AG20443 (cell line): ENCODE measurements at regions not wholly inside any gene's neighbourhood (a gene's known extent, or its start where the extent isn't known, plus 50 kb on each side); places are given as distances from the start of the nearest gene placed in this dataset.

ENCODE experiments used
- DNase-seq: peaks from one replicate; pipeline ENCODE4 v3.0.0; 2012; ENCODE audit warnings: low spot score, mixed read lengths

DNA sequence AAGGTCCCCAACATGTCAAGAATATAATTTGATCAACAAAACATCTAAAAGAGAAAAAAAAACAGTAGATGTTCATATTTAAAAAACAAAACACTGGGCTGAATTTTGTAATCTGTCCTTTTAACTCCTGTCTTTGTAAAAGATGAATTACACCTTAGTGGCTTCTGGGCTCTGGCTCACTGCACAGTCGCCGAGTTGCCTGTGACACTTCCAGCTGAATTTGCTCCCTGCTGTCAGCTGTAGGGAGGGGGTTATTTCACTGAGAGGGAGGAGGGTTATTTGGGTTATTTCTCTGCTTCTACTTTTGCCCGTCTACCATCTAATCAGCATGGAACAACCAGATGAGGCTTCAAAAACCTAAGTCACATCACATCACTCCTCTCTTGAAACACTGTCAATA is 193.0 kb upstream of the ZC3H12A start:
- DNase-seq, result no peak

DNA sequence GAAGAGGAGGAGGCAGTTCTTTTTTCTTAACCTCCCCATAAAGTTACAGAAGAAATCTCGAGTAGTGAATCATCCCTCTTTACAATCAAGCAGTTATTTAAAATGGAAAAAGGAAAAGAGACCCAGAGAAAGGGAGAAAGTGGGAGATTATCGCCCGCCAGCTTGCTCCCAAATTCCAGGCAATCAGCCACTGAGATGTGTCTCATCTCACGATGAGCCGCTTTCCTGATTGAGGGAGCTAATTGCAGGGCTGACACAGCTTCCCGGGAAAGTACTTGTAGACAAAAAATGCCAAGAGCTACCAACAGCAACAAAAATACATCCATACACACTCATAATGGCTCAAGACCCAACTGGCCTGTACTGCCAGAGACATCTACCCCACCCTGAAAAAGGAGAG is 191.6 kb upstream of the ZC3H12A start:
- no peak for DNase-seq

DNA sequence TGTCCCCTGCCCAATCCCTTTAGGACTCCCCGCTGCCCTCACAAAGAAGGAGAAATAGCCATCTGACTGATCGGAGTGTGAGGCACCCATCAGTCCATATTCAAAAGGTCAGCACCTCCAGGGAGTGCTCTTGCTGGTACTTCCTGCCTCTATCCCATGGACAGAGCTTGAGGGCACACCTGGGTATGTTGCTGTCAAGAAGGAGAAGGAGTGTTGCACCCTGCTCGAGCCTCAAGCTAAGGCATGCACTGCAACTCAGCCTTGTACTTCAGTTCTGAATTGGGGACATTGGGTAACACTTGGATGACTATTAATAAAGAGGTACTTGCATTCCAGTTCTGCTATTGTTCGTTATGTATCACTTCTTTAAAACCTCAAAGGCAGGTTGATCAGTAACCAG is 190.3 kb upstream of the ZC3H12A start:
- DNase-seq, result no peak

DNA sequence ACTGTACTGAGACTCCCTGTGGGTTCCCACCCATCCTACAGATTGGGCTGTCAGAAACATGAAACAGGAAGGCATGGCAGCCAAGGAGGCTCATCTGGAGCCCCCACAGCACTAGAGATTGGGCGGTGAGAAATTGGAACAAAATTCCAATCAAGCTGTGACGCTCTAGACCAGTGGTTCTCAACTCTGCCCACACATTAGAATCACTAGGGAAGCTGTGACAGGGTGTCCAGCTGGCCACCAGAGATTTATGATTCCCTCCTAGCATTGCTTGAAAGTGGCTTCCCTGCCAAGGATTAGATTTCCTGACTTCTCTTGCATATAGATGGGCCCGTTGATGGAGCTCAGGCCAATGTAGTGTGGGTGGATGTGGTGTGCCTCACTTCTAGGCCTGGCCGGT is 187.5 kb upstream of the ZC3H12A start:
- no peak for DNase-seq

DNA sequence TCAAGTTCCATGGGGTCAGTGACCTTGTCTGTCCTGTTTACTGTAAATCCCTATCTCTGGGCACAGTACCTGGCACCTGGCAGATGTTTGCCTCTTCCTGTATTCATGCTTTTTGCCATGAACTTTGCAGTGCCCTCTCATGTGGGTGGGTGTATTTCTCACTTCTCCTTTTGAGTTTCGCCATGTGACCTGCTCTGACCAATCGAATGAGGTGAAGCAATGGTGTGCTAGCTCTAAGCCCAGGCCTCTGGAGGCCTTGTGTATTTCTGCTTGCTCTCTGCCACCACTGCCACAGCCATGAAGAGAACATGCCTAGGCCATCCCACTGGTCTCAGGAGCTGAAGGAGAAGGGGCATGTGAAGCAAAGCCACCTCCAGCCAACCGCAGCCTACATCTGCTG is 185.5 kb upstream of the ZC3H12A start:
- no peak for DNase-seq

DNA sequence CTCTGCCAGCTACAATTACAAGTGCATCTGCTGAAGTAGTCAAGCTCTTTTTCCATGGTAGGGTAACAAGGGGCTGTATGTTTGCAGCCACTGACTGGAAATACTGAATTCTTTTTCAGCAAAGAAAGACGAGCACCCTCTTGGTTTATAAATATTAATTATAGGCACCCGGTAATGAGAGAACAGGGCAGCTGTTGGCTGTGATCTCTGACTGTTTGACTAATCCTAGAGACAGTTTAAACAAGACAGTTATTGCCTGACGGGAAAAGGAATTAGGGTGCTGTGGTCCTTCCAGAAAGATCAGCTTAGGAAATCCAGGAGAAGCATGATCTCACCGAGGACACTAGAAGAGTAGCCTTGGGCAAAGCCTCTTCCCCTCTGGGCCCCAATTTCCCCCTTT is 183.7 kb upstream of the ZC3H12A start:
- no peak for DNase-seq

DNA sequence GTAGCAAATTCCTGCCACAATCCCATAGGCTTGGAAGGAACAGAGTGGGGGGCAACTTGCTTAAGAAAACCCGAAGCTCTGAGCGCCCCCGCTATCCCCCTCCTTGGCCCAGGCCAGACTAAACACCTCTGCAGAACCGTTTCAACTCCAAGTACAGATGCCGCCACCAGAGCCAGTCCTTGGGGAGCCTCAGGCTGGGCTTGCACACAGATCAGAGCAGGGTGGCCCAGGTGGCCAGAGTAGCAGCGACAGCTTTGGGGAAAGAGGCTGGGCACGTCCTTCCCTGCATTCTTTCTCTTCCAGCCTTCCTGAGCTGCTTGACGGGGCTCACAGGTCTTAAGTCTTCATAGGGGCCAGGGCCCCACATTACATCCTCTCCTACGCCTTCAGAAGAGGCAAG is 181.6 kb upstream of the ZC3H12A start:
- DNase-seq, result no peak

DNA sequence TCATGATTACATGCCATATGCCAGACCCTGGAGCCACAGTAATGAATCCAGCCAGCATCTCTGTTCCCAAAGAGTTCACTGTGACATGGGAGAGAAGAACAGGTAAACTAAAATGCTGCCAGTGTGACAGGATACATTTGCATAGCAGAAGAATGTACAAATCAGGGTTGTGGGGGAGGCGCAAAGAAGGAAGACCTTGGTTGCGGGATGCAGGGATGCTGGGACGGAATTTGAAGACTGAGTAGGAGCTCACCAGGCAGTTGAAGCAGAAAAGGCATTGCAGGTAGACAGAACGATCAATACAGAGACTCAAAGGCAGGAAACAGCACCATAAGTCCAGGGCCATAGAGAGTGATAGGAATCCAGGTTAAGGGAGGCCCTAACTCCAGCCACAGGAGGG is 180.3 kb upstream of the ZC3H12A start:
- no peak for DNase-seq

DNA sequence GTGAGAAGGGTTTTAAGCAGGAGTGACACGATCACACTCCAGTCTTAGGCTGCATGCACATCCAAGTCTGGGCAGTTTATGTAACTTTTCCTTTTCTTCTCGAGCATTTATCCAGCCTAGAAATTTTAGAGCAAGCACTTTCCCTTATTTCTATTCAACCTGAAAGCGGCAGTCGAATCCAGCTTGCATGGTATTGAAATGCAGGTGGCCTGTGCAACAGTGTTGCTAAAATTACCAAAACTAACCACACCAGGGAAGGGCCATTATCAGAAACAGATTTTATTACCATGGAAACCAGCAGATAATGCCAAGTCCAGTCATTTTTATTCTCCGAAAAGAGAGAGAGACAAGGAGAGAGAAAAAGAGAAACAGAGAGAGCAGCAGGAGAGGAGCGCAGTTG is 179.9 kb upstream of the ZC3H12A start:
- no peak for DNase-seq

DNA sequence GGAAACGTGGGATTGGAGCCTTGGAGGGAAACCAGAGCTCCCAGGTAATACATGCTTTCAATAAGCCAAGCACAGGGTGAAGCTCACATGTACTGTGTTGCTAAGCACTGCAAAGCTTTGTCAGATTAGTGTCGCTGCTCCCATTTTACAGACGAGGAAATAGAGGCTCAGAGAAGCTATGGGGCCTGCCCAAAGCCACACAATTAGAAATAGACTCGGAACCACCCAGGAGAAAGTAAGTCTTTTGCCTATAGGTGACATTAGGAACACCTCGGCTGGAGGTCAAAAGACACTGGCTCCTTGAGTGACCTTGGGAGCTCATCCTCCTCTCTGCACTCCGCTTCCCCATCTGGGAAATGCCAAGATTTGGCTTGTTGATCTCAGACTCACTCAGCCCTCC is 175.6 kb upstream of the ZC3H12A start:
- no peak for DNase-seq

DNA sequence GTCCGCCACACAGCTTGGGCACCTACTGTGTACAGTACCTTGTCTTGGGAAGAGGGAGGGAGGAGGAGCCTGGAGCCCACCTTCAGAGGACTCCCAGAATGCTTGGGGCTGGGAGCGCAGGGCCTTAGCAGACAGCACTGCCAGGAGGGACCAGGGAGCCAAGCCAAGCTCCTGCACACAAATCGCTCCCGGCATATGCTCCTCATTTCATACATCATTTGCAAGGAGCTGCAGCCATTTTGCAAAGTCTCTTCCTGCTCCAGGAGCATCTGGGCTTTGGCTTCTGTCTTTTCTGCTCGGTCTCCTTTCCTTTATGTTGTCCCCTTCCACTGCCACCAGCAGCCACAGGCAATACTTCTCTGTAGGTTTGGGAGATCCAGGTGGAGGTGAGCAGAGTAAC is 175.2 kb upstream of the ZC3H12A start:
- no peak for DNase-seq

DNA sequence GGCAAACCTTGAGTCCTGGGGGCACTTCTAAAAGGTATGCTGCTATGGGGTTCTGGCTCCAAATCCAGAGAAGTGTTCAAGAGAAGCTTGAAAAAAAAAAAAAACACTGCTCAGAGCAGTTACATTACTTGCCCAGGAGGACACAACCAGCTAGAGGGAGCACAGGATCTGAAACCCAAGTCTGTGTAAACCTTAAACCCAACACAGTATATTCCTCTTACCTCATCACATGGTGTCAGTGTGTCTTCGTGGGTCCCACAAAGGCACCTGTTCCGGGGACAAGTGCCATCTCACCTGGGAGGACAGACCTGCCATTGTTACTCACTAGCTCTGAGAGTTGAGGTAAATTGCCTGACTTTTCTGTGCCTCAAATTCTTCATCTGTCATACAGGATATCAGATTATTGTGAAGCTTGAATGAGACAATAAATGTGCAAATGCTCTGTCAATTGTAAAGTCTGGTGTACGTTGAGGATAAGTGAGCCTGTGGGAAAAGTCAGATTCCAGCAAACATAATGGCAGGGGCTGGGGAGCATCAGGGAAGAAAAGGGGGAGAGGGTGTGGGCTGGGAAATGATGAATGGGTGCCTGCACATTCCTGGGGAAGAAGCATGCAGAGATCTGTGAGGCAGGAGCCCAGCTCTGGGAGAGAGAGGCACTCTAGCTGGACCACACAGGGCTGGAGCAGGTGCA is 170.4 kb upstream of the ZC3H12A start:
- DNase-seq, result no peak

DNA sequence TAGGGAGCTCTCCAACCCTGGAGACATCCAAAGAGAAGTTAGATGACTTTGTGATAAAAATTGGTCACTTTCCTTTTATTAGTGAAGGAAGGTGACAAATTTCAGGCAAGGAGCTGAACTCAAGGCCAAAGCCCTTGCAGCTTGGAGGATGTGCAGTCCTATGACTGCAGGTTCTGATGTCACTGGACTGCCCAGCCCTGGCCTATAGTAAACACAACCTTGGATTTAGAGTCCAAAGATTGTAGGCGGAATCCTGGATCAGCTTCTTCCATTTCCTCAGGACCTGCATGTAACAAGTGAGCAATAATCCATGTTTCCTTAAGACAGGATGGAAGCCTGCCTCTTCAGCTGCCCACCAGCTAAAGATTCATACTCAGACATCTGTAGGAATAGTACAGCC is 169.3 kb upstream of the ZC3H12A start:
- no peak for DNase-seq

DNA sequence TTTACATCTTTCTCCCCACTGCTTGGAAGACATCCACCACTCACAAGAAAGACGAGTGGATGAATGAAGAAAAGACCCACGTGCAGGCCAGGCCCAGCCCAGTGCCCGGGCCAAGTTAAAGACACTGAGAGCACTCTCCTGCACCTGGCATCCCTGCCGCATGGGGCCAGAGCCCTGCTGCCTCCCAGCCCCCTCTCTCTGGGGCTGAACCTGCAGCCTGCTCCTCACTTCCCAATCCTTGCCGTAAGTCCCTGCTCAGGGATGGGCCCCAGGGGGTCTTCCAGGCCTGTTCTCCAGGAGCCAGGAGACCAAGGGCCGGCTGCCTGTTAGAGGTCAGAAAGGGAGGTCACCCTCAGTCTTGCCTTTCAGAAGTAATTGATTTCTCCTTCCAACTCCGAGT is 168.5 kb upstream of the ZC3H12A start:
- no peak for DNase-seq

DNA sequence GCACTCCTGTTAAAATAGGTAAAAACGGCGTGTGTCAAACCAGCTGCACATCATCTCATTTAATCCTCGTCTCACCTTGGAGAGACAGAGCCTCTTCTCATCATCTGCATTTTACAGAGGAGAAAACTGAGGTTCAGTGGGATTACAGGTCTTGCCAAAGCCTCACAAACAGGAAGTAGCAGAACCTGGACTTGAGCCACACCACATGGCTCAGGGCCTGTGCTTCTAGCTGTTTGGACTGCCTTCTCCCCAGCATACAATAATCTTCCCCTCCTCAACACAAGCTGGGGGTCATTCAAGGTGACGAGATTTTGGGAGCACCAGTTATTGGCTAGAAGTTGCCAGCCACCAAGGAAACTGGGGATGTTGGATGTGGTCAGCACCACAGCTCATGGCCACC is 167.9 kb upstream of the ZC3H12A start:
- DNase-seq, result no peak

DNA sequence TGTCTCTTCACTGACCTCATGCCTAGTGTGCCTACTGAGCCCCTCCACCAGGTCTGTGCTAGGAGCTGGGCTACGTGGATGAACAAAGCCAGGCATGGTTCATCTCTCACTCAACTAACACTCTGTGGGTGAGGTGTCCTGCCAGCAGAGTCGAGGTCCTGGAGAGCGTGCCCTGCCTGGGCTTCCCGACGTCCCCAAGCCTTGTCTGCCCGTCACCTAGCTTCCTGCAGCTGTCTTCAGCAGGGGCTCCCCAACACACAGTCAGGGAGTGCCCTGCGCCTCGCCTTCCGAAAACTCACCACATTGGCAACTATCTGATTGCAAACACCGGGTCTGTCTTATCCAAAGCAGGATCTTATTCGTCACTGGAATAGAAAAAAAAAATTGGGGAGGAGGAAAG is 167.5 kb upstream of the ZC3H12A start:
- DNase-seq, result no peak

DNA sequence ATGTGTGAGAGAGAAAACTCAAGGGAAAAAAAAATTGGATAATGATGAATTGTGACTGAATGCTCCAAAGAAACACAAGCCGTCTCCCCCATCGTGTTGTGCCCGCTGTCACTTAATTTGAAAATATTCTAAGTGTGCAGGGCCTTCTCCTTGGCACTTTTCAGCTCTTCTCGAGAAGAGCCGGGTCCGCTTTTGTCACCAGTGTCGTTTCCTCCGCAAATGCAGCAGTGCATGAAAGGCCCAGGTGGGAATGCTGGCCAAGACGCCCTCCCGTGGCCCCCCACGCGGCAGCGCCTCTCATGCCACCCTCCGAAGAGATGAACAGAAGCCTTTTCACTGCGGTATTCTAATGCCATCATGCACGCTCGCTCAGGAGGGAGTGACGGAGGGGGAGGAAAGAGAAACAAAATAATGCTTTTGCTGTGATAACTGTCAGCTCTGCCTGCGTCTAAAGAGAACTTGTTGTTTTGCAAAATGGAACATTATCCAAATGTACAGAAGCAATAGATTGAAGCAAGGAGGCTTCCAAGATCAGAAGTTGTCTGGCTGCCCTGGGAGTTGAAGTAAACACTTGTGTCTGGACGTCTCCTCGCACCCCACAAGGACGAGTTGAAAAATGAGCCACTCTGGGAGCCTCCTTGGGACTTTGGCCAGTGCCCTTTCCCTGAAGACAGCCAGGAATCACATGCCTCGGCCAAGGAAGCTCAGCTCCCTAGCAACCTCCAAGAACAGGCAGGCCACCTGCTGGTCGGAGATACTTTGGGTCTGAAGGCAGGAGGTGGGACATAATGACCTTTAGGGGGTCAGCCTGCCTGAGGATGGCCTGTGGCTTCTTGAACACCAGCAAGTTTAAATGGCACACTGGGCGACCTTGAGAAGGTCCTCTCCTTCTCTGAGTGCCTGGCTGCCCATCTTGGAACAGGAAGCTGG is 166.1 kb upstream of the ZC3H12A start:
- DNase-seq, result no peak

DNA sequence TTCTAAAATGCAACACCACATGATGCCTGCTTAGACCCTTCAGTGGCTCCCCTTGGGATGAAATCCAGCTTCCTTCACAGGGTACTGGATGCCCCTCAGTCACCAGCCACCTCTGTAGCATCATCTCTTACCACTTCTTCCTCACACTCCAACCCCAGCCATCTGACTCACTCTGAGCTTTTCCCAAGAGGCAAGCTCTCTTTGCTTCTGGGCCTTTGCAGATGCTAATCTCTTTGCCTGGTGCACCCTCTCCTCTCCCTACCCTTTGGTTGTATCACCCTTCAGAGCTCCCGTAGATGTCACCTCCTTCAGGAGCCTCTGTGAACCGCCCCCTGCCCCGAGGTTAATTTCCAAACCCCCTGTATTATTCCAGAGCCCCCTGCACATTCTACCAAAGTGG is 164.8 kb upstream of the ZC3H12A start:
- no peak for DNase-seq

DNA sequence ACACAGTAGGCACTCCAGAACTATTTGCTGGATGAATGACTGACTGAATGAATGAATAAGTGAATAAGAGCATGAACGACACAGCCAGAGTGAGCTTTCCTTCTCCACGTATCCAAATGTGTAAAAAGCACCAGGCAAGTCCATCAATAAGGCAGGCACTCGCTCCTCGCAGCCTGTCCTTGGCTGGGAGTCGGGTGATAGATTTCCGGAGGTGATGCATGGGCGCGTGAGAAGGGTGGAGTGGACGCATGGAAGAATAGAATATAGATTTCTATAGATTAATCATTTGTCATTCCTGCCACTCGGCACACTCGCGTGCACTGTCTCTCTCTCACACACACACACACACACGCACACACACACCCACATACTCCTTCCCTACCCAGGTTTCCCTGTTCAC is 164.3 kb upstream of the ZC3H12A start:
- DNase-seq, result no peak

DNA sequence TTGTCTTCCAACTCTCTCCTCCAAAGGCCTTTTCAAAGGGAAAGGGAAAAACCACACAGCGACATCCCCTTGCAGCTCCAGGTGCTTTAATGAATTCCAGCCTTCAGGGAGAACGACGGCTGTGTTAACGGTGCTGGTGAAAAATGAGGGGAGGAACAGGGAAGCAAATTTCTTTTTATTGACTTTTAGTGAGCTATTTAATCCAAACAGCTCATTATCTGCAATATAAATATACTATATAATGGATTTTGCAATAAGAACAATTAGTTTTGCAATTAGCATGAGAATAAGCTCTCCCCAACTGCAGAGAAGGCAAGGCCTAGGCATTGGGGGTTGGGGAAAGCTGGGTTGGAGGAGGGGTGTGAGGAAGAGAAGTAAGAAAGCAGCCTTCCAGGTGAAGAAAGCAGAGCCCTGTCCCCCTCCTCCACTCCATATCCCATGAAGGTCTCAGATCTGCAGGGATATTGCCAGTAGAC is 159.0 kb upstream of the ZC3H12A start:
- no peak for DNase-seq

DNA sequence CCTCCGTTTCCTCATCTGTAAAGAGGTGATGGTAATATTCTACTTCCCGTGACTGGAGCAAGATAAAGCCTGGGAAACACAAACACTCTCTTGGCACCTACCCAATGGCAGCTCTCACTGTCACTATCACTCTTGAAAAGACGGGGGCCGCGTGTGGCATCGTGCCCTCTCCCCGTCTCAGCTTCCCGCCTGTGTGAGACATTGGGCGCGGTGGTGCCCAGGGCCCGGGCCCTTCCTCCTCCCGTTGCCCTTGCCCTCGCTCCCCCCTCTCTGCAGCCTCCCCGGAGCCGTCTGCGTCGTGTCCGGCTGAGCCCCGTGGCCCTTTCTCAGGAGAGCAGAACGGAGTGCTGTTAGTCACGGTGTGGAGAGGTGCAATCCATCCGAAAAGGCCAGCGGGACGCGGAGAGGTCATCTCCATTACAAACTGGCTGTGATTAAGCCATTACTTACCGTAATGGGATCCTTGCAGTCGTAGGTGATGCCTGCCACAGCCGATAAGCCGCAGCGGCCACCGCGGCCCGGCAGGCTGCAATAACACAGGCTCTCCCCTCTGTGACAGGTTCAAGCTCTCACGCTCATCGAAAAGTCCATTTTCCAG is 156.4 kb upstream of the ZC3H12A start:
- no peak for DNase-seq

DNA sequence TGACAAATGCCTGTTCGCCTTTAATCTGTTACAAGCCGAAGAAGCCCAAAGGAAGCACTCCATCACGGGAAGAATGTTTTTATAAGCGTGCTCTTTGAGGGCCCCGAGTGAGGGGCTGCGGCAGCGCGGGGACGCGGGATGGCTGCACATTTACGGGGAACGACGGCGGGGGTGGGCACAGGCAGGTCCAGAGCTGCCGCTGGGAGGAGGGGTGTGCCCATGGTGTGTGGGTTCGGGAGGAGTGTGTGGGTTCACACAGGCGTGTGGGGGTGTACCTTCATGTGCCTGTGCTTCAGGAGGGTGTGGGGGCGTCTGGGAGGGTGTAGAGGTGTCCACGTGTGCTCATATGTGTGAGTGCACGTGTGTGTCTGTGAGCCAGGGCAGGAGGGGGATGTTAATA is 155.9 kb upstream of the ZC3H12A start:
- DNase-seq, result no peak

DNA sequence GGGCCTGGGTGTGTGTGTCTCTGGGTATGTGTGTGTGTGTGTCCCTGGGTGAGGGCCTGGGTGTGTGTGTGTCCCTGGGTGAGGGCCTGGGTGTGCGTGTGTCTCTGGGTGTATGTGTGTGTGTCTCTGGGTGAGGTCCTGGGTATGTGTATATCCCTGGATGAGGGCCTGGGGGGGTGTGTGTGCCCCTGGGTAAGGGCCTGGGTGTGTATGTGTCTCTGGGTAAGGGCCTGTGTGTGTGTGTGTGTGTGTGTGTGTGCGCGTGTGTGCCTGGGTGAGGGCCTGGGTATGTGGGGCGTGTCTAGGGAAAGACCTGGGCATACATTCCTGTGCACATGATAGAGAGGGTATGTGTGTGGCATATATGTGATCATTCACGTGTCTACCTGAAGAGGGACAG is 155.1 kb upstream of the ZC3H12A start:
- DNase-seq, result no peak
